ENCODE measurements at regions not wholly inside any gene's neighbourhood (a gene's known extent, or its start where the extent isn't known, plus 50 kb on each side); places are given as distances from the start of the nearest gene placed in this dataset.

DNA sequence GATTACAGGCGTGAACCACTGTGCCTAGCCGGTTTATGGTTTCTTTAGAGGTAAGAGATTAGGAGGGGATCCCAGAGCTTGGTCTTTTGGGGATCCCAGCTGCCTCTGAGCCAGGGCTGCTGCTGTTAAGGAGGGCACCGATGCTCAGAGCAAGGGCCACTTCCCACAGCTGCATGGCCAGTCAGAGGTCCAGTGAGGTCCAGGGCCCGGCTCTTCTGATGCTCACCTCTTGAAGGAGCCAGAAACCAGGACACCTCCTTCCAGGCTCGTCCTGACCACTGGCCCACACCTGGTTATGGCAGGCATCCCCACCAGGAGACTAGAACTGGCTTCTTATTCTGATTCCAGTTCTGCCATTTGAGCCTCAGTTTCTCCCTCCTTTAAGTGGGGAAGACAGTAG is 149.0 kb downstream of the TEX29 start:
- TF ChIP-seq, protein P1, sequence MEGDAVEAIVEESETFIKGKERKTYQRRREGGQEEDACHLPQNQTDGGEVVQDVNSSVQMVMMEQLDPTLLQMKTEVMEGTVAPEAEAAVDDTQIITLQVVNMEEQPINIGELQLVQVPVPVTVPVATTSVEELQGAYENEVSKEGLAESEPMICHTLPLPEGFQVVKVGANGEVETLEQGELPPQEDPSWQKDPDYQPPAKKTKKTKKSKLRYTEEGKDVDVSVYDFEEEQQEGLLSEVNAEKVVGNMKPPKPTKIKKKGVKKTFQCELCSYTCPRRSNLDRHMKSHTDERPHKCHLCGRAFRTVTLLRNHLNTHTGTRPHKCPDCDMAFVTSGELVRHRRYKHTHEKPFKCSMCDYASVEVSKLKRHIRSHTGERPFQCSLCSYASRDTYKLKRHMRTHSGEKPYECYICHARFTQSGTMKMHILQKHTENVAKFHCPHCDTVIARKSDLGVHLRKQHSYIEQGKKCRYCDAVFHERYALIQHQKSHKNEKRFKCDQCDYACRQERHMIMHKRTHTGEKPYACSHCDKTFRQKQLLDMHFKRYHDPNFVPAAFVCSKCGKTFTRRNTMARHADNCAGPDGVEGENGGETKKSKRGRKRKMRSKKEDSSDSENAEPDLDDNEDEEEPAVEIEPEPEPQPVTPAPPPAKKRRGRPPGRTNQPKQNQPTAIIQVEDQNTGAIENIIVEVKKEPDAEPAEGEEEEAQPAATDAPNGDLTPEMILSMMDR (IDR thresholded peaks at IDR 0.05; ENCODE audit: borderline replicate concordance, insufficient read depth, low read depth, low read length): no peak
- H3K4me3 ChIP-seq (ENCODE audit: low read depth, low read length): no peak overlapping the region

DNA sequence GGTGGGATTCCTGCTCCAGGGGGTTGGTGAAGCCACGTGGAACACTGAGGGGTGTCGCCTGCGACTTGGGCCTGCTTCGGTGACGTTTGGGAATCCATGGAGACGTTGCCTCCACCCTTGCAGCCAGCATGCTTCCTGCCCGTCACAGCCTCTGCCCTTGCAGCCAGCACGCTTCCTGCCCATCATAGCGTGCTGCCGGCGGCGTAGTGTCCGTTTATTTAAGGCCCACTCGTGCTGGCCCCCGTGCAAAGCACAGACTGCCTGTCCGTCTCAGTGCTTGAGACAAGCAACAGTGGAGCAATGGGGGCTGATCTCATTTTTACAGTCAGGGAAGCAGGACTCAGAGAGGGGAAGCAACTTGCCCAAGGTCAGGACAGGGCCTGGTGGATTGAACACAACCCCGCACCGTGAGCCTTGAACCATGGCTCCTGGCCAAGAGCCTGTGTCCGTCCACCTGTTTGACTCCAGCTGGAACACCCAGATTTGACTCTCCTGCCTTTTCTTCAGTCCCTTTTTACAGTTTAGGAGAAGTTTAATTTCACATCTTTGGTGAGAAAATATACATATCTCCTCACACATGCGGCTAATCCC is 149.6 kb downstream of the TEX29 start:
- TF ChIP-seq, protein P1 (IDR thresholded peaks at IDR 0.05; ENCODE audit: borderline replicate concordance, insufficient read depth, low read depth, low read length): no peak
- H3K4me3 ChIP-seq (ENCODE audit: low read depth, low read length): no peak overlapping the region

DNA sequence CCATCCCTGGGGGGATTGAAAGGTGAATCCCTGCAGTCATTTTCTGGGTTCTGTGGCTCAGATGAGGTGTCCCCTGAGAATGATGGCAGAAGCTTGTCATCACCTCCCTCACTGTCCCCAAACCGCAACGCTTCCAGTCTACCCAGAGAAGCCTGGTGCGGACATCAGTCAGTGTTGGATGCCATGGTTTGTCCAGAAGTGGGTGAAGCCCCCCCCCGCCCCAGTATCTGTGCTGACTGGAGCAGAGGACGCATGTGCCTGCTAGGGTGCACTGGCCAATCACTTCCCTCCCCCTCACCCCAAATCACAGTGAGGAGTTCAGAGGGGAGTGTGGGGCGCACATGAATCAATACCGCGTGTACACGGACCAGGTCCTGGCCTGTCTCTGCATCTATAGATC is 150.5 kb downstream of the TEX29 start:
- H3K4me3 ChIP-seq (ENCODE audit: low read depth, low read length): no peak overlapping the region
- TF ChIP-seq, protein P1 (IDR thresholded peaks at IDR 0.05; ENCODE audit: borderline replicate concordance, insufficient read depth, low read depth, low read length): no peak

GRCh38 chr13:111472083-111472482 is 151.6 kb downstream of the TEX29 start:
- TF ChIP-seq, protein P1 (IDR thresholded peaks at IDR 0.05; ENCODE audit: borderline replicate concordance, insufficient read depth, low read depth, low read length): no peak
- no peak overlapping the region for H3K4me3 ChIP-seq (ENCODE audit: low read depth, low read length)

DNA sequence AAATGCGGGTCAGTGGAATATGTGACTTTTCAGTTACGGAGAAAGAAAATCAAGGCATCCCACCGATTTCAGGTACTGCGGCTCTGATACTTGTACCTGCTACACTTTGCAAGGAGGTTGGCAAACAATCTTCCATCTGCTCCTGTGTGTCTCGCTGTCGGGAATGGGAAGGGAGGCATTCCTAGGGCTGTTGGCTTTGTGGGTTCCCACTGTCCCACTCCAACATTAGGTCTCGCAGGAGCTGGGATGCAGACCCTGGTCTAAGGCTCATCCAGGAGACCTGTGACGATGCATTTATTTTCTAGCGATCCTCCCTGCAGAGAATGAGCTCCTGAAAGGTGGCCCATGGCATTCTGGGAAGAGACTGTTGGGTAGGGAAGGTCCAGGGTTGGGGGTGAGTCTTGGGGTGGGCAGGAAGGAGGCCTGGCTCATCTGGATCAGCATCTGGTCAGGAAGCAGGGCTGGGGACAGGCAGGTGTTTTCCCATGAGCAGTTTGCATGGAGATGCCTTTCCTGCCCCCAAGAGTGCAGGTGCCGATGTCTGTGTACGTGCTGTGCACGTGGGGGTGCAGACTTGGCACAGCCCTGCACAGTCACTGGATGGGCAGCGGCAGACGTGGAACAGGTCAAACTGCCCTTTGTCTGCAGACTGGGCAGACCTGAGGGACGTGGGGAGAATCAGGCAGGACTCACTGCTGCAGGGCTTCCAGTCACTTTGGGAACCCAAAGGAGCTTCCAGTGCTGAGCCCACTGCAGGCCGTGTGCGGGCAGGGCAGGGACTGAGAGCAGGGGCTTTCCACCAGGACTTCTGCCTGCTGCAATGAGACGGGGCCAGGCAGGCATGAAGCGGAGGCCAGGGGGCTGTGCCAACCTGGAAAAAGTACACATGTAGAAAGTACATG is 152.4 kb downstream of the TEX29 start:
- H3K4me3 ChIP-seq (ENCODE audit: low read depth, low read length): no peak overlapping the region
- TF ChIP-seq, protein P1 (IDR thresholded peaks at IDR 0.05; ENCODE audit: borderline replicate concordance, insufficient read depth, low read depth, low read length): no peak

DNA sequence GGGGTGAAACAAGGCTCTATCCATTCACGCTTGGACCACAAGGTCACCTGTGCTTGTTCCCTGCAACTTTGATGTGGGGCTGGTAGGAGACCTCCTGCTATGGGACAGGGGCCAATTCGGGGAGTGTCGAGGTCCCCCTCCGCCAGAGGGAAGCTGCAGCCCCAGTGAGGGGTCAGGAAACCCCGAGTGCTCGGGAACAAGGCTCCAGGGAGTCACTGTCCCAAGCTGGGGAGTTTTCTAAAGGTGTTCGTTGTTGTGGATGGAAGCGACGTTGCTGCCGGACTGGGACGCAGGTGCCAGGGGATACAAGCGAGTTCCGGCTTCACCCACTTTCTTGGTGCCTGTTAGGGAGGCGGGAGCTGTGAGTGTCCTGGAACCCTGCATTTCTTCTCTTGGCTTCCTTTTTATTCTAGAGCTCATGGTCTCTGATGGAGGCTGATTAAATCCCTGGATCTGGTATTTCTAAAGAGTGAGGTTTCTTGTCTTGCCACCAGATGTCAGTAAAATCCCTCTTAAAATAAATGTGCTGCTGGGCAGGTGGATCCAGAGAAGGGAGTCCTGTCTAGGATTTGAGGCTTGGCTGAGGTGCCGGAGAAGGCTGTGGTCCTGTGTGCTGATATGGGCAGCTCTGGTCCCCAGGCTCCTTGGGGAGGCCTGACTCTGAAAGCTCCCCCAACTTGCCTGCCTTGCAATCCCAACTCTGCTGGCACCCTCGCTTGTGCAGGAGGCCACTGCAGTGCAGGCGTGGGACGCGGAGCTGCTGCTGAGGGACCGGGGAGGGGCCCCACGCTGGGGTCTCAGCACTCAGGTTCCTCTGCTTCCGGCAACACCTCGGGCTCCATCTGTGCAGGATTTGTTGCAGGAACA is 153.9 kb downstream of the TEX29 start:
- H3K4me3 ChIP-seq (ENCODE audit: low read depth, low read length): no peak overlapping the region
- TF ChIP-seq, protein P1 (IDR thresholded peaks at IDR 0.05; ENCODE audit: borderline replicate concordance, insufficient read depth, low read depth, low read length): no peak
